ENCODE measurements at regions not wholly inside any gene's neighbourhood (a gene's known extent, or its start where the extent isn't known, plus 50 kb on each side); places are given as distances from the start of the nearest gene placed in this dataset.
"Not testable (repeated sequence)": the region's sequence is repeated elsewhere in the genome, so short reads cannot be mapped to it uniquely, and the experiment has no call there.

DNA sequence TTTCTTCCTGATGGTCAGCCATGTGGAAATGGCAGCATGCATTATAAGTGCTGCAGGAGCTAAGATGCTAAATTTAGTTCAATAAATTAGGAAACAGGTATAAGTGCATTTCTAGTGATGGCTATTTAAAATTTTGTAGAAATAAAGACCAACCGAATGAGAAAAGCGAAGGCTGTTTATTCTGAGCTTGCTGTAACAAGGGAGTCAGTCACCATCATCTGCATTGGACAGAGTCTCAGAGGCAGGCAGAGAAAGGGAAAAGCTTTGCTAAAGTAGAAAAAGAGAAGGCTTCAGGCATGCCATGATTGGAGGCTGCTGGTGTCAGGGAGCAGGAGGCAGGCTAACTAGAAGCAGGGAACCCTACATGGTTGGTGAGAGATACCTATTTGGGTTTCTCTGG lies 451.0 kb downstream of the EDEM1 start:
- DNase-seq = no peak

DNA sequence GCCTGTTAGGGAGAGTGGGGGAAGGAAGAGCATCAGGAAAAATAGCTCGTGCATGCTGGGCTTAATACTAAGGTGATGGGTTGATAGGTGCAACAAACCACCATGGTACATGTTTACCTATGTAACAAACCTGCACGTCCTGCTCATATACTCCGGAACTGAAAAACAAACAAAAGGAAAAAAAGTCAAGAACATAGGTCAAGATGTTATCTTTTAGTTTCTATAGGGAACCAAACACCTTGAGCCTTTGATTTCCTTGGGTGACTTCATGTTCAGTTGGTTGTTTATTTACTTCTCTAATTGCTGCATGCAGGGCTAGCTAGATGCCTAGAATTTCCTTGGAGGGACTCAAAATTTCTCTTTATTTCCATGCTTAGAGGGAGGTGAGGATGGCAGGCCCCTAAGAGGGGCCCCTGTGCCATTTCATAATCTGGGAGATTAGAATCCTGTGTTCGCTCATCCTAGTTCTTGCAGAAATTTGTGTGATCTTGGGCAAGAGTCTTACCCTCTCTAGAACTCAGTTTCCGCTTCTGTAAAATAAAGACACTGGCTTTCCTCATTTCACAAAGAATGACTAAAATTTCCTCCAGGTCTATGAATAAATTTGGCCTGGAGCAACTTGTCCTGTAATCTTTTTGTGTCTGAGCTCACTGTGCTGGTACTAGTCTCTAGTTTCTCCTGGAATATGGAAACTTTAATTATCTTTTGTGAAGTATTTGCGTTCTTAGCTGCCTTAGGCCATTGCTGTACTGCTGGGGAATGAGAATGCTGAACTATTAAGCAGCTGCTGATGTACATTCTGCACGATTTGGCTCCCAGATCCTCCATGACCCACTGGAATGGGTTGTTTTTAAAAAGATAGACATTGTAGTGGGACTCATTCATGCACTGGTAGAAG lies 457.5 kb downstream of the EDEM1 start:
- DNase-seq = no peak

DNA sequence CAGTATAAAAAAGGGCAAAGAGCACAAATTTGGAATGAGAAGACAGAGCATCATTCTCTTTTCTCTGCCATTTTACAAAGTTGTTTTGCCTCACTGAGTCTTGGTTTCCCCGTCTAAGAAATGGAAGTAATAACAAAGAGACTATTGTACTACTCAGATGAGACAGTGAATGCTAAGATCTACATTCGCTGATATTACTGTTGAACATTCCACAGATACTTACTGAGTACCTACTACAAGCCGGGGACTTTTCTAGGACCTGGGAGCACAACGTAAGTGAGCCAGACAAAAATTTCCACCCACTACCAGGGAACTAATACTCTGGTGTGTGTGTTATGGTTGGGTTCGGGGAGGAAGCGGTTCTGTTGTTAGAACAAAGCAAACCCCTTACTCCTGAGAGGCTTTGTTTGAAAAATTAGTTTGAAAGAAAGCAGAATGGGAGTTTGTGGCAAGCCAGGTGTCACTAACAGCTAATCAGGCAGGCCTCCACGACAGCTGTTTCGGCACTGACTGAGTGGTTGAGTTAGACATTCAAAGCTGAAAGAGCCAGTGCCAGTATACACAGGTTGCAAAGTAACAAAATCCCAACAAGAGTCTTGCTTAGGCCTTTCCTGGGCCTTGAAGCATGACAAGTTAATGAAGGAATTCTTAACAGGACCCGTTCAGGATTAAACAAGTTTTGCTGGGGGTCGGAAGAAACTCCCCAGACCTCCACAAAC lies 458.3 kb downstream of the EDEM1 start:
- no peak for DNase-seq

DNA sequence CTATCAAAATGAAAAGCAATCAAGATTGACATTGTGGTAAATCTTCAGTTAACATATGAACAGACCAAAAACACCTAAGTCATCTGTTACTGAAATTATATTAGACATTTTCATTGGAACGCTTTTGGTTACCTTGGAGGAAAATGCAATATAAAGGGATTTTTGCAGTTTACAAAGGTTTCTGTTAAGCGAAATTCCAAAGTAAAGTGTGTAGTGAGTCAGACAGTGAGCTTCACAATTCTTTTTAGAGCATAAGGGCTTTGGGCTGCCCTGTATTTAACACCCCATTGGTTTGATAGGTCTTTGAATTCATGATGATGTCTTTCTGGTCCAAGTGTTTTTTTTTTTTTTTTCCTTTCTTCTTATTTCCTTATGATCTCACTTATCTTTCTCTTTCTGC lies 462.8 kb downstream of the EDEM1 start:
- DNase-seq = no peak

DNA sequence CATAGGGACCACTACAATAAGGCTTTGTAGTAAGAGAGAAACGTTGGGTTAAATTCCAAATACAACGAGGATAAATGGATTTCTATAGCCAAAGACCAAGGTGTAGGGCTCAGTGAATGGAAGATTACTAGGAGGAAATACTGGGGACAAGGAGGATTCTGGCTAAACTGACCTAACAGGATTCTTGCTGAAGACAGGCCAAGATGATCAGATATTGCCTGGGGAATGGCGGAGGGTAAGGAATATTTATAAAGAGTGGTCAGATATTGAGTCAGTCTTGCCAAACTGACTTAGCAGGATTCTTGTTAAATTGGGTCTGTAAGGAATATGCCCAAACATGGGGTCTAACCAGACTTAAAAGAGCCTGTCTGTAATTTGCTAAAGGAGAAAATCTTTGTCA lies 463.8 kb downstream of the EDEM1 start:
- no peak for DNase-seq

DNA sequence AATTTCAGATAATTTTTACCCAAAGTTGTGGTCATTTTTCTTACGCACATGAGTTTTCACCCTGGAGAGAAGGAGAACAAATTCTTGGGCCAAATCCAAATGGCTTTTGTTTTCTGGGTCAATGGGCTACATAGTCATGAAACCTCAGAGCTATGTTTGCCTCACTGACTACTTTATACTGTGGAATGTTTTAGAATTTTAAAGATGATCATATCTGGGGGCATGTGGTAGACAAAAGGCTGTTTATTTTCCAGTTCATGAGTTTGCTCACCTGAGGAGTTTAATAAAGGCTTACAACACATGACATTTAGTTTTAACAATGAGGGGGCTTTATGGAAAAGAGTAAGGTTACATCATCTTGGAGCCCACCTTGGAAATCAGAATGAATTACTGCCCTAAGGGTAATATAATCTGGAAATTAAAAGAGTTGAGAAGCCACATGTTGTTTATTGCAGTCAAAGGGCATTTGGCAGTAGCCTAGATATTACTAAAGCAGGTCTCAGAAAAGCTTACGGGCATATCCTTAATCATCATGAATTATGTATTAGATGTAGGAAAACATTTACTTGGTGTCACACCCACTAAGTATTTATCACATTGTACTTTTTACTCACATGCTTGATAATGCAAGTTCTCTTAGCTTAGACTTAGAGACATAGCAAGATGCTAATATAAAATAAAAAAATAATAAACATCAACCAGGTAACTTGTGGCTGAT lies 466.1 kb downstream of the EDEM1 start:
- no peak for DNase-seq

DNA sequence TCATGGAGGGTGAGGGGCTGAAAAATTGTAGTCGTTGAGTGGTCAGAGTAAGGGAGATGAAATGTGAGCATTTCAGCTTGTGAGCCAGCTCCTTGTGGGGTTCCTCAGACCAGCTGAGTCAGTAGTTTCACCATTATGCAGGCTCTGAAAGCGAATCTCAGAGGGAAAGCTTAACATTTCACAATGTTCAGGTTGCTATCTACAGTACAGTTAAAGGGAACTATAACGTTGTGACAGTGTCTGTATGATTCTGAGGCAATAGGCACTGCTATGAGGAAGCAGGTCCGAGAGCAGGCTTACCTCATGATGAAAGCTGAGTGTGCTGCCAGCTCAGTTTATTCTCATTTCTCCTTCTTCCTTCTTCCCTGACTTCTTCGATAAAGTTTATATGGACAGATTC lies 469.6 kb downstream of the EDEM1 start:
- no peak for DNase-seq

DNA sequence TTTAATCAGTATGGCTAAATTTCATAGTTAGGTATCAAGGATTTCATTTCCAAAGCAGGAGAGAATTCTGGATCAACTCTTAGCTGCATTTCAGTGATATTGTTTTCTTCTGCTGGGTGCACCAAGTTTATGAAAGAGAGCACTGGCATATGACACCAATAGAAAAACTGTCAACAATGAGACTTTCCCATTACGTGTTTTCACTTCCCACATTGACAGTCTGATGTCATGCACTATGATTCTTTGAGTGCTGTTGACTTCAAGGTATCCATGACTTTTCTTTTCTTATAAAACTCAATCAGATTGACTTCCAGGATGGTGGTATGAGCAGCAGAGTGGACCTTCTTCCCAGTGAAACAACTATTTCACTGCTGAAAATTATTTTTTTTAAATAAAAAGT lies 476.1 kb downstream of the EDEM1 start:
- no peak for DNase-seq

DNA sequence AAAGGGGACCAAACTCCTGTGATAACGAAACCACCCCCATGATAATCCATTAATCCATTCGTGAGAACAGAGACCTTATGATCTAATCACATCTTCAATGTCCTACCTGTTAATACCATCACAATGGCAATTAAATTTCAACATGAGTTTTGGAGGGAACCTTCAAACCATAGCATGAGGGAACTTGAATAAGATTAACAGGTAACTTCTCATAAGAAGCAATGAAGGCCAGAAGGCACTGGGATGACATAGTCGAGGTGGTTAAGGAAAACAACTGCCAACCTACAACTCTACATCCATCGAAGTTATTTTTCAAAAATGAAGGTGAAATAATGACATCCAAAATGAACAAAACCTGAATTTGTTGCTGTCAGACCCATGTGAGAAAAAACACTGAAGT lies 478.9 kb downstream of the EDEM1 start:
- no peak for DNase-seq

DNA sequence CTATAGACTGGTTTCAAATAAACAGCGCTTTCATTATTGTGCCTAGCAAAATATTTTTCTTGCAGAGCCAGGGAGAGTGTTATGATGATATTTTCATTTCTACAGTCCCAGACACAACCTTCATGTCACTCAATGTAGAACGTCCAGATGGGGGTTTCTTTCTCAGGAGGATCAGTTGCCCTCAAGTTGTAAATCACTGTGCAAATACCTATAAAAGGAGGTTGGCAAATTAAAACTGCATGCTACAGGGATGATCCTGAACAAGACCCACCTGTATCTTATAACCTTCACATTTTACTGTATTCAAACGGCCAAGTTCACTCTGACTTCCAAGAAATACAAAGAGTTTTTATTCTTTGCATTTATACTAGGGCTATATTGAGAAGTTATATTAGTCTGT lies 486.0 kb downstream of the EDEM1 start:
- no peak for DNase-seq

DNA sequence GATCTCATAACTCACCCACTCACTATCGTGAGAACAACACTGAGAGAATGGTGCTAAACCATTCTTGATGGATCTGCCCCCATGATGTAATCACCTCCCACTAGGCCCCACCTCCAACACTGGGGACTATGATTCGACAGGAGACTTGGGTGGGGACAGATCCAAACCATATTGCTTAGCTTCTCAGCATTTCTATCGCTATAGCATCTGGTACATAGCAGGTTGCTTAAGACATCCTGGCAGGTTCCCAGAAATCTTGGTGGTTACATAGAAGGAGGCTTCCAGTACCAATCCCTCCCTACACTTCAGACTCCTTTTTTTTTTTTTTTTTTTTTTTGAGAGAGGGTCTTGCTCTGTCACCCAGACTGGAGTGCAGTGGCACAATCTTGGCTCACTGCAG lies 487.8 kb downstream of the EDEM1 start:
- no peak for DNase-seq

DNA sequence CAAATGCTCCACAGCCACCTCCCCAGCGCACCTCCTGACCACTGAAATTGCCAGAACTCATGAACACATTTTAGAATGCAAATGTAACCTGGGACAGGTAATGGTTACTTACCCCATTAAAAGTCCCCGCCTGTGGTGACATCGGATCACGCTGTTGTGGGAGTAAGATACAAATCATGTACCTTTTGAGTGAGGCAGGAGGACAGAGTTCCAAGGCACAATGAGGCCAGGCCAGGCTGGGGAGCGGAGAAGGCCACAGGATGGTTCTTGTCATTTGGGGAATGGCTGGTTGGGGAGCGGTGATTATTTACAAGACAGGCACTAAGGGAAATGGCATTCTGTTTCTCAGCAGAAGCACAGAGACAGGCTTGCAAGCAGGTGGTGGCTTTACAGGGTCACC lies 490.0 kb downstream of the EDEM1 start:
- DNase-seq = no peak

DNA sequence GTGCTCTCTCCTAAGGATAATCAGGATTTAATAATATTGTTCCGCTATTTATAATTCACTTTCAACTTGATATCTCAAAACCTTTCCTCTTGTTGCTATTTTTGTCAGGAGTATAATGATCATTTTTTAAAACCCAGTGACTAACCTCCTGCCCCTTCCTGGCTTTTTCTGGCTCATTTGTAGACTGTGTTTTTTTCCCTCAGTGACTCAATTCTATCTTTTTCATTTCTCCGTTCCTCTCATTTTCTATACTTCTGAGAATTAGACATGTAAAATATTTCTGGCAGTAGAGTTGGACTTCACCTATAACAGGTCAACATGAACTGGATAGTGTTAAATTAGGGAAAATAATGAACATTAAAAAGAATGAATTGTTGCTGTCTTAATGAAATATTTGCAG lies 490.7 kb downstream of the EDEM1 start:
- DNase-seq = no peak

DNA sequence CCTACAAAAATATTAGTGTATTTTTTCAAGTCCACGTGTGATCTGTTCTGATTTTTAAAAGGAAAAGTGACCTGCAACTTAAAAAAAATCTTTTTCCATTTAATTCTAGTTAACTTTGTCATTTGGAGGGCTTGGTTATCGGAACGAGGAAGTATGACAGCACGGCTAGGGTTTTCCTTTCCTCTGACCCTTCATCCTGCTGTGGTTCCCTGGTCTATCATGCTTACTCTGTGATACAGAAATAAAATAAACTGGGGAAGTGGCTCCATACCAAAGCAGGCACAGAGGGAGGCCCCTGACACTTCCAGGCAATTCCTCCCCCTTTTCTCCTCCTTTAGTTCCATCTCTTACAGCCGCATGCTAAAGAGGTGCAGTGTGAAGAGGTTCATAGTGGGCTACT lies 491.3 kb downstream of the EDEM1 start:
- DNase-seq = no peak

DNA sequence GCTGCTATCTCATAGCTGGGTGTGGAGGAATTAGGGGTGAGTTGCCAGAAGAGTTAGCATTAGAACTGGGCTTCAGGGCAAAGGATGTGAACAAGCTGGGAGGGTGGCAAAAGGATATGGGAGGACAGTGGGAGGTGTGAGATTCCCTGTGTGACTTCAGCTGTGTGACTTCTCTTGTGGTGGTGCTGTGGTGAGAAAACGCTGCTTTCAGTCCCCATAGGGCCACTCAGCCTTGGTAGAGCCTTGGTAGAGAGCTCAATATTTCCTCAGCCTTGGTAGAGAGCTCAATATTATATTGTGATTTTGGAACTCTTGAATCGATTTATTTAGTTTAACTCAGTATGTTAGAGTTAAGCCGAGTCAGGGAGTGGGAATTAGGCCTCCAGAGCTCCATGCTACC lies 499.7 kb downstream of the EDEM1 start:
- no peak for DNase-seq

DNA sequence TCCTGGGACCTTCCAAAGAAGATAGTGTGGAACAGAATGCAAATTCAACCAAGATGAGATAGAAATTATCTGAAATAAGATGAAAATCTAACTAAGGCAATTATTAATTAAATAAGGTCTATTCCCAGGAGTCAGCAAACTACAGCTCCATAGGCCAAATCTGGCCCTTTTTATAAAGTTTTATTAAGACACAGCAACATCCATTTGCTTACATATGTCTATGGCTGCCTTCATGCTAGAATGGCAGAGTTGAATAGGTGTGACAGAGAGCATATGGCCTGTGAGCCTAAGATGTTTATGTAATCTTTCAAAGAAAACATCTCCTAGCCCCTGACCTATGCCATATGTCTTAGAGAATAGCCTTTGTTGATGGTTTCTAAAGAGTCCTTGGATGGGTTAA lies 503.0 kb downstream of the EDEM1 start:
- no peak for DNase-seq

DNA sequence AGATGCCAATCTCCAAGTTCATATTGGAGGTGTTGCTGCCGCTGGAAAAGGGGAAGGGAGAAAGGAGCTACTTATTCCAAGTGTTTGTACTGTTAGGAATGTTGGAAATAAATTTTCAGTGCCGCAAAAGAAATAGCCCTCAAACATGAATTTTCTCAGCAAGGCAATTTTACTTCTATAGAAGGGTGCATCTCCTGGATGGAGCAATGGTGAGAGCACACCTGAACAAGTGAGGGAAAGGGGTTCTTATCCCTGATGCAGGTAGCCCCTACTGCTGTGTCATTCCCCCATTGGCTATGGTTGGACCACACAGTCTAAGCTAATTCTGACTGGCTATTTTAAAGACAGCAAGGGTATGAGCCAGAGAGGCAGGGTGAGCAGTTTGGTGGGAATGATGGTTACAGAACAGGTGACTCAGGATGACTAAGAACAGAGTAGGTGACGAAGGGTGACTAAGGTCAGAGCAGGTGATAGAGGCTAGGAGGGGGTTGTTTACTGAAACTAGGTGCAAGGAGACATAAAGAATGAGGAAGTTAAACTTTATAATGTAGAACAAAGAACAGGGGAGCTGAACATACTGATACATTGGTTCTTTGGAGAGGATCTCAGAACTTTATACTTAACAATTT lies 503.5 kb downstream of the EDEM1 start:
- no peak for DNase-seq

DNA sequence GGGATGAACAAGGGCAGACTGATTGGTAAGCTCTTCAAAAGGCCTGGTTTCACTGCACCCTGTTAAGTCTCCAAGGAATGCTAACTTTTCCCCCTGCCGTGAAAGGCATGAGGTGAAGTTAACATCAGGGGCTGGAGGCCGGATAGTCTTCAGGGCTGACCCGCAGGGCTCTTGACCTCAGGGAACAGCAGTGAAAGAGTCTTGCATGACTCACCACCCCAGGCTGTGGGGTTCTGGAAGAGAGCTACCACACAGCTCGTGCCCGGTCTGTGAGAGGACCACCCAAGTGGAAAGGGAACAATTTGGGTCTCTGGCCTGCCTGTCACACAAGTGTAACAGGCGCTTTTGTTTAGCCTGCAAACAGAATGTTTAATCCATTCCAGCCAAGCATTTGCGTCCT lies 504.9 kb downstream of the EDEM1 start:
- no peak for DNase-seq

DNA sequence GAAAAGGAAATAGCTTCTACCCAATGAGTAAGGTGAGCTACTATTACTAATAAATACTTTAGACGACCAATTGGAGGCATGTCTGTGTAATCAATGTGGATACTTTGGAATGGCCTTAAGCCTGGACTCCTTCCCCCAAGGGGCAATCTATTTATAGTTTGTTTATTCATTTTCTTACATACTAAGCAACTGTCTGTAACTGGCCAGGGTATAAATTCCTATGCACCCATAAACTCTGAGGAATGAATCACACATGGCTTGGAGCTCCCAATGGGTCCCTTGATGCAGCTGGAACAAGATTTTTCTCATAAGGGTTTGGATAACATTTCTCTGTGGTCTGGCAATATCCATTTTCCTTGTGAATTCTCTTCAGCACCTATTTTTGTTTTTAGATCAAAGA lies 506.8 kb downstream of the EDEM1 start:
- no peak for DNase-seq

DNA sequence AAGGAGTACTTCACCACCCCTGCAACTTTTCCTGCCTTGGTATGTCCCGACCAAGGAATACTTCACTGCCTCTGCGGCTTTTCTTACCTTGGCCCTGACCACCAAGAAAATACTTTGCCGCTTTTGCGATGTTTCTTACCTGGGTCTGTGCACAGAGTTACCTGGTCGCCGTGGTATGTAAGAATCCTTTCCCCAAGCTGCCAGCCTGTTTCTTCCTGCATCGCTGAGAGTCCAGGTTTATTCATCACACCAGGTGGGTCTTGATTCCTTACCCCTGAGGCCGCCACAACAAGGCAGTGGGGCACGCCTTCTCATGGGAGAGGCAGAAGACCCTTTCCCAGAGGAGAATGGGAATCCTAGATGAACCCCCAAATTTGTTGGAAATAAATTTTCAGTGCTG lies 511.3 kb downstream of the EDEM1 start:
- no peak for DNase-seq

DNA sequence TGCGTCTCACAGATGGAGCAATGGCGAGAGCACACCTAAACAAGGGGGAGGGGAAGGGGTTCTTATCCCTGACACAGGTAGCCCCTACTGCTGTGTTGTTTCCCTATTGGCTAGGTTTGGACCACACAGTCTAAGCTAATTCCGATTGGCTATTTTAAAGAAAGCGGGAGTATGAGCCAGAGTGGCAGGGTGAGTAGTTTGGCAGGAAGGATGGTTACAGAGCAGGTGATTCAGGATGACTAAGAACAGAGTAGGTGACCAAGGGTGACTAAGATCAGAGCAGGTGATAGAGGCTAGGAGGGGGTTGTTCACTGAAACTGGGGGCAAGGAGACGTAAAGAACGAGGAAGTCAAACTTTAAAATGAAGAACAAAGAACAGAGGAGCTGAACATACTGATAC lies 511.8 kb downstream of the EDEM1 start:
- DNase-seq = no peak

DNA sequence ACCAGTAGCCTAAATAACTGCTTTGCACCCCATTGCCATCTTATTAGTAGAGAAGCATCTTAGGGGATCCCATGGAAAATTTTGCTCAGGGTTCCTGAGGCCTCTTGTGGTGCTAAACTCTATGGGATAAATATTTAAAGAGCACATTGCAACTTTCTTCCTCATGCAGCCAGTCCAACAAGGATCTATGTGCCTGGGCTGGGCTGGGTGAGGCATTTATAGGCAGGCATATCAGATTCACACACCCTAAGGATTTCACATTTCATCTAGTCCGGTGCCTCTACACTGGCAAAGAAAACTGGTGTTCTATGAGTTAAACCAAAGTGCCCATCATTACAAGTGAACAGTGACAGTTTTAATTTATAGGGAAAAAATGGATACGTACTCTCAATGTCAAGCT lies 512.3 kb downstream of the EDEM1 start:
- DNase-seq = no peak

DNA sequence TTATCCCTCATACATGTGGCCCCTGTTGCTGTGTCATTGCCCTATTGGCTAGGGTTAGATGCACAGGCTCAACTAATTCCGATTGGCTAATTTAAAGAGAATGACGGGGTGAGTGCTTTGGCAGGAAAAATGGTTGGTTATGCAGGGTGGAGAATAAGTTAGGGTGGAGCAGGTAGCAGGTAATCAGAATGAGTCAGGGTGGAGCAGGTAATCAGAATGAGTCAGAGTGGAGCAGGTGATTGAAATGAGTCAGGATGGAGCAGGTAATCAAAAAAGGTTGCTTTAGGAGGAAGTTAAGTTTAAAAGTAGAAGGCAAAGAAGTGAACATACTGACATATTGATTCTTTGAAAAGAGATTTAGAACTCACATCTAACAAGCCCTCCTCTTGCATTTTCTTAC lies 513.5 kb downstream of the EDEM1 start:
- not testable (repeated sequence) for DNase-seq

Data from activated CD4-positive, alpha-beta T cell treated with anti-CD3 and anti-CD28 coated beads for 48 hours (primary cell).